Caco-2 (cell line): ENCODE measurements at regions not wholly inside any gene's neighbourhood (a gene's known extent, or its start where the extent isn't known, plus 50 kb on each side); places are given as distances from the start of the nearest gene placed in this dataset.

ENCODE experiments used
- BruUV-seq: library from RNA; stranded (reverse); fragments of 400-500 nt; replicated peaks from 2 replicates; lab custom pipeline; 2021; lab: Mats Ljungman, UMichigan
- CTCF ChIA-PET: fragments of 300-600 bp; sonication (Branson Sonifier 250); formaldehyde crosslinking; loops from one replicate; lab custom pipeline; 2022; ENCODE audit warnings: antibody characterized with exemption; lab: Charles Lee
- POLR2A ChIA-PET: fragments of 300-600 bp; sonication (Branson Sonifier 250); formaldehyde crosslinking; loops from one replicate; lab custom pipeline; 2022; ENCODE audit warnings: antibody characterized with exemption; lab: Charles Lee
- DNase-seq, 2 experiments: peaks; one replicate each; pipeline versions ENCODE4 v3.0.0 to v3.0.0-alpha.2; 2020 to 2022
- H3K27me3 ChIP-seq: replicated peaks from 2 replicates; pipeline ENCODE4 v1.6.0; 2011; ENCODE audit warnings: low read length; ENCODE audit not compliant: control insufficient read depth, insufficient read depth
- H3K36me3 ChIP-seq: 2 replicates; pipeline ENCODE4 v1.5.1; 2011; ENCODE audit warnings: low read length; ENCODE audit not compliant: control insufficient read depth, insufficient read depth
- H3K4me1 ChIP-seq: fragments of 250-450 bp; sonication (Bioruptor Pico); 2 replicates; pipeline ENCODE4 v1.5.1; 2020; ENCODE audit warnings: mild to moderate bottlenecking
- H3K4me3 ChIP-seq: 2 replicates; pipeline ENCODE4 v1.5.1; 2011; ENCODE audit warnings: low read depth, mild to moderate bottlenecking, control low read depth, low read length
- H3K9me3 ChIP-seq: fragments of 250-450 bp; sonication (Bioruptor Pico); 2 replicates; pipeline ENCODE4 v1.5.1; 2020; ENCODE audit warnings: mild to moderate bottlenecking, moderate library complexity
- H3K27ac Mint-ChIP-seq: one replicate; pipeline ENCODE4 v1.8.0; 2022; ENCODE audit warnings: mixed read lengths; ENCODE audit not compliant: unreplicated experiment
- H3K27me3 Mint-ChIP-seq: one replicate; pipeline ENCODE4 v1.8.0; 2022; ENCODE audit warnings: mixed read lengths; ENCODE audit not compliant: insufficient read depth, unreplicated experiment
- H3K36me3 Mint-ChIP-seq: one replicate; pipeline ENCODE4 v1.8.0; 2022; ENCODE audit warnings: mild to moderate bottlenecking, mixed read lengths; ENCODE audit not compliant: insufficient read depth, unreplicated experiment
- H3K4me1 Mint-ChIP-seq: one replicate; pipeline ENCODE4 v1.8.0; 2022; ENCODE audit warnings: low read depth, mixed read lengths; ENCODE audit not compliant: unreplicated experiment
- H3K4me3 Mint-ChIP-seq: one replicate; pipeline ENCODE4 v1.8.0; 2022; ENCODE audit warnings: mild to moderate bottlenecking, moderate library complexity, mixed read lengths; ENCODE audit not compliant: unreplicated experiment
- H3K9me3 Mint-ChIP-seq: one replicate; pipeline ENCODE4 v1.8.0; 2022; ENCODE audit warnings: mixed read lengths; ENCODE audit not compliant: unreplicated experiment
- CTCF ChIP-seq, 2 experiments: fragments of 200-600 bp in 1 of 2; IDR thresholded peaks; 1 replicate in 1 of 2; 2 replicates in 1 of 2; pipeline versions ENCODE4 v1.5.1 to v1.8.0; 2011 to 2022; ENCODE audit warnings: antibody characterized with exemption in 1 of 2, control low read depth in 1 of 2, inconsistent platforms in 1 of 2, low read depth in 1 of 2, low read length in 1 of 2, mild to moderate bottlenecking in 1 of 2, moderate library complexity in 1 of 2; ENCODE audit not compliant: insufficient read depth in 1 of 2, severe bottlenecking in 1 of 2, unreplicated experiment in 1 of 2
- intact Hi-C: fragments of 100-400 bp; cut with micrococcal nuclease; formaldehyde crosslinking; loops from one replicate; pipeline ENCODE4 v1.10.0; 2022; ENCODE audit not compliant: unreplicated experiment

- no TSS peak for BruUV-seq
- POLR2A ChIA-PET, result no interaction called here
- intact Hi-C loops, result no loop called here
- Histone ChIP-seq H3K27me3 (no peaks in the 10 kb centered on the region), H3K4me1 (no peaks in the 10 kb centered on the region), H3K36me3 (no peaks in the 10 kb centered on the region), H3K9me3 (no peaks in the 10 kb centered on the region), H3K4me3 (no peak overlapping the region)
- no peak for TF ChIP-seq CTCF (IDR thresholded peaks at IDR 0.05; ENCODE audit: insufficient read depth in 1 of 2, low read depth in 1 of 2, low read length in 1 of 2, severe bottlenecking in 1 of 2, unreplicated experiment in 1 of 2)
- no peak for DNase-seq
- H3K4me3 Mint-ChIP-seq, result no peak overlapping the region
- no peak overlapping the region for H3K27ac Mint-ChIP-seq
- CTCF ChIA-PET, result no interaction called here
- no peaks in the 10 kb centered on the region for H3K9me3 Mint-ChIP-seq
- peaks cover 17% of the 10 kb centered on the region for H3K27me3 Mint-ChIP-seq
- H3K4me1 Mint-ChIP-seq, result no peaks in the 10 kb centered on the region
- H3K36me3 Mint-ChIP-seq, result no peaks in the 10 kb centered on the region
Observed at GRCh38 chr2:239678186-239678490, 277.3 kb upstream of the HDAC4 start.

DNA sequence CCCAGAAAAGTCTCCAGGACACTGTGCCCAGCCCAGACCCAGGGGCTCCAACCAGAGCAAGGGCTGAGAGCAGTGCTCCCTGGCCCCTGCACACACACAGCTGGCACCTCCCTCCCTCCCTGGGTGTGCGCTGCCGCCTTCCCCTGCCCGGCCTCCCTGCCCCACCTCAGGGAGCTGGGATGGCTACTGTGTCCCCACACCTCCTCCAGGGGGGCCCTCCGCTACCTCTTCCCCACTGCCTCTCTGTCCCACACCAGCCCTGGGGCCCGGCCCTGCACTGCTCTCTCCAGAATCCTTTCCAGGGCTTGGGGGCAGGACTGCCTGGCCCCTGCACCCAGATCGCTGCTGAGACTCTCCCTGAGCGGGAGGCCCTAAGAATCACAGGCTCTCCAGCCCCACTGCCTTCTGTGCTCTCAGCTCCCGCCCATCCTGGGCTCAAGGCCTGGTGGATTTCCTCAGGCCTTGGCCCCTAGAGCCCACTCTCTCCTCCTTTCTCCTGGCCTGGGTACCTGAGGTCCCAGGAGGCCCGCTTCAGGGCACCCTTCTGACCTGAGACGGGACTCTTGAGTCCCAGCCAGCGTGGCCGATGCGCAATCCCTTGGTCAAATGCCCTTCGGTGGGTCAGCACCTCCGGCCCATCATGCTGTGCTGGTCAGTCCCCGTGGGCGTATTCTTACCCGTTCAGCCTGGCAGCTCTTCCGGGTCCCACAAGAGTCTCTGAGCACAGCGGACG lies 276.8 kb upstream of the HDAC4 start:
- Mint-ChIP-seq H3K4me3 (no peak overlapping the region), H3K9me3 (no peaks in the 10 kb centered on the region), H3K27ac (no peak overlapping the region), H3K27me3 (peaks cover 14% of the 10 kb centered on the region), H3K36me3 (no peaks in the 10 kb centered on the region), H3K4me1 (no peaks in the 10 kb centered on the region)
- no peak overlapping the region for H3K4me3 ChIP-seq
- intact Hi-C loops, result no loop called here
- H3K36me3 ChIP-seq, result no peaks in the 10 kb centered on the region
- H3K27me3 ChIP-seq, result no peaks in the 10 kb centered on the region
- TF ChIP-seq CTCF (IDR thresholded peaks at IDR 0.05; ENCODE audit: insufficient read depth in 1 of 2, low read depth in 1 of 2, low read length in 1 of 2, severe bottlenecking in 1 of 2, unreplicated experiment in 1 of 2), result no peak
- no peaks in the 10 kb centered on the region for H3K9me3 ChIP-seq
- POLR2A ChIA-PET, result no interaction called here
- BruUV-seq, result no TSS peak
- CTCF ChIA-PET, result no interaction called here
- no peak for DNase-seq
- H3K4me1 ChIP-seq, result no peaks in the 10 kb centered on the region

DNA sequence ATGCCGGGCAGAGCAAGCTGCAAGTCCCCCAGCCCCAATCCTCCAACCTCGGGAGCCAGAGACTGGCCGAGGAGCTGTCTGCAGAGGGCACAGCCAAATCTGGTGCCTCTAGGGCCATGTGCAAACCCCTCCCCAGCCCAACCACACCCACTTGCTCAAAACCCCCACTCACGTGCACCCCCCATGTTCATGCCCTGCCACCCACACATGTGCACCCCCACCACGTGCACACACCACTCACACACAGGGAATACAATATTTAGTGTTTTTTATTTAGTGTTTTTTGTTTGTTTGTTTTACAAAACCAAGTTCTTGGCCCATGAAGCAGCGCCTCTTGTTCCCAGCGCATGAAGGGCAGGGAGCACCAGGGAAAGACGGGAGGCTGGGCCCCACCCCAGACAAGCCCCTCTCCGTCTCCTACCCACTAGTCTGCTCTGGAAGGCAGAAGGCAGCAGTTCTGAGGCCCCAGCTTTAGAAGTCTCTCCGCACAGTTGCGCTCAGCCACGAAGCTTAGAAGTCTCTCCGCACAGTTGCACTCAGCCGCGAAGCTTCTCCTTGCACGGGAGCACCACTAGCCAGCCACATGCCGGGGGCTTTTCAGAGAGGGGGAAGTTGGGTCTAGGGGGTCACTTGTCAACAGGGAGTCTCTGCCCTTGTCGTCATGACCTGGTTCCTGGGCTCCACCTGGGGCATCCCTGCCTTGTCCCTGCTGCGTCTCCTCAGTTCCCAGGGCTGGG lies 276.1 kb upstream of the HDAC4 start:
- H3K27ac Mint-ChIP-seq, result no peak overlapping the region
- CTCF ChIA-PET, result no interaction called here
- no peaks in the 10 kb centered on the region for H3K27me3 ChIP-seq

More for the DNA sequence above, 276.1 kb upstream of the HDAC4 start:
- POLR2A ChIA-PET, result no interaction called here
- BruUV-seq, result no TSS peak
- Mint-ChIP-seq H3K4me1 (no peaks in the 10 kb centered on the region), H3K27me3 (peaks cover 11% of the 10 kb centered on the region), H3K9me3 (no peaks in the 10 kb centered on the region), H3K4me3 (no peak overlapping the region), H3K36me3 (no peaks in the 10 kb centered on the region)
- H3K9me3 ChIP-seq, result no peaks in the 10 kb centered on the region
- DNase-seq, result no peak
- no peaks in the 10 kb centered on the region for H3K4me1 ChIP-seq
- H3K4me3 ChIP-seq, result no peak overlapping the region
- H3K36me3 ChIP-seq, result no peaks in the 10 kb centered on the region
- intact Hi-C loops, result no loop called here
- no peak for TF ChIP-seq CTCF (IDR thresholded peaks at IDR 0.05; ENCODE audit: insufficient read depth in 1 of 2, low read depth in 1 of 2, low read length in 1 of 2, severe bottlenecking in 1 of 2, unreplicated experiment in 1 of 2)
